HCT116 (cell line): ENCODE measurements at regions not wholly inside any gene's neighbourhood (a gene's known extent, or its start where the extent isn't known, plus 50 kb on each side); places are given as distances from the start of the nearest gene placed in this dataset.

Experiments
- EGR1 ChIP-seq: IDR thresholded peaks from 2 replicates; pipeline ENCODE4 v1.6.1; 2012; ENCODE audit warnings: low read depth
- EZH2 ChIP-seq: fragments of 200-600 bp; sonication (generic); IDR thresholded peaks from 2 replicates; pipeline ENCODE4 v1.6.1; 2017; ENCODE audit warnings: antibody characterized with exemption, mixed run types
- JUND ChIP-seq: IDR thresholded peaks from 2 replicates; pipeline ENCODE4 v1.6.1; 2012
- MAX ChIP-seq: IDR thresholded peaks from 2 replicates; pipeline ENCODE4 v1.6.1; 2012
- POLR2A ChIP-seq: IDR thresholded peaks from 2 replicates; pipeline ENCODE4 v1.7.0; 2011; ENCODE audit warnings: borderline replicate concordance; ENCODE audit not compliant: insufficient read depth, insufficient read length; ENCODE audit errors: extremely low read depth
- POLR2AphosphoS5 ChIP-seq: IDR thresholded peaks from 2 replicates; pipeline ENCODE4 v1.6.1; 2011; ENCODE audit warnings: mild to moderate bottlenecking, low read depth, low read length, moderate library complexity
- RAD21 ChIP-seq: IDR thresholded peaks from 2 replicates; pipeline ENCODE4 v1.6.1; 2012; ENCODE audit warnings: low read depth, mild to moderate bottlenecking
- REST ChIP-seq: IDR thresholded peaks from 2 replicates; pipeline ENCODE4 v1.6.1; 2012; ENCODE audit warnings: low read depth
- SP1 ChIP-seq: IDR thresholded peaks from 2 replicates; pipeline ENCODE4 v1.6.1; 2012; ENCODE audit warnings: low read depth
- SRF ChIP-seq: IDR thresholded peaks from 2 replicates; pipeline ENCODE4 v1.6.1; 2012; ENCODE audit warnings: low read depth
- YY1 ChIP-seq: IDR thresholded peaks from 2 replicates; pipeline ENCODE4 v1.6.1; 2011; ENCODE audit warnings: low read length, low read depth, moderate library complexity, mild to moderate bottlenecking; ENCODE audit not compliant: insufficient replicate concordance; ENCODE audit errors: extremely low read depth
- ZNF274 ChIP-seq: fragments of 200-500 bp; sonication (Bioruptor generic); IDR thresholded peaks from 2 replicates; pipeline ENCODE4 v1.6.1; 2014; ENCODE audit warnings: mild to moderate bottlenecking, low read depth, low read length, inconsistent platforms
- TF ChIP-seq, protein P1 (sequence below), 3 experiments: fragments of 200-600 bp in 1 of 3; sonication (generic) in 1 of 3; IDR thresholded peaks in 2 of 3; conservative IDR thresholded peaks in 1 of 3; 2 replicates each; pipeline ENCODE4 v1.5.1; 2012 to 2017; ENCODE audit warnings: low read depth in 2 of 3, low read length in 2 of 3, antibody characterized with exemption in 1 of 3, borderline replicate concordance in 1 of 3, control low read depth in 1 of 3, mild to moderate bottlenecking in 1 of 3, mixed read lengths in 1 of 3, mixed run types in 1 of 3, moderate library complexity in 1 of 3; ENCODE audit not compliant: insufficient read depth in 1 of 3
- TF ChIP-seq, protein P2 (sequence below): IDR thresholded peaks from 2 replicates; pipeline ENCODE4 v1.6.1; 2012

DNA sequence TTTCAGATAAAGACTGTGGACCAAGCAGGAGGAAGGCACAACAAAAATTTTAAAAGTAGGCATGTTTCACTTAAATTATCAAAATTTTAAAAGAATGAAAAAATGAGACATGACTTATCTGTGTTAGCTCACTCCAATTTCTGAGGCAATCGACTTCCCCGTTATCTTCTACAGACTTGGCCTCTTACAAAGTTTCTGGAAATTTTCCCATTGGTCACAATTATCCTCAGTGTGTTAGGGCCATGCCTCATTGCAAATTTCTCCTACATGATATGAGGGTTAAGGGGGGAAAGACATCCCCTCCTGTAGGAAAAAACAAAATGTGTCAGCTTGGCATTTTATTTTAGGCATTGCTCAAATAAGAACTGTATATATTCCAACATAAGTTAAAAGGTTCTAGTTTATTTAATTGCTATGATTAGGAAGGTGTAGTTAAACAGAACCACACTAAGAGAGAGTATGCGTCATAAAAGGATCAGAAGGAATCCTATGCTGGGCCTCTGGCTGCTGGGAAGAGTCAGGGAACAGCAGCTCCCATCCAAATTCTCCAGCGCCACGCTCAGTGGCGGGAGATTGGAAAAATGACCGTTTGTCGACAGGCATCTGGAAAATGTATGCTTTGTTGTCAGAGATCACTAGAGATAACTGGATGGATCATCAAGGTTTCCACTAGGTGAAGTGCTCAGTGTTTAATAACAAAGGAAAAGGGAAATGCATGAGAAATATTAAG, 463.6 kb upstream of the NR2F2 start:
- TF ChIP-seq, protein P1, sequence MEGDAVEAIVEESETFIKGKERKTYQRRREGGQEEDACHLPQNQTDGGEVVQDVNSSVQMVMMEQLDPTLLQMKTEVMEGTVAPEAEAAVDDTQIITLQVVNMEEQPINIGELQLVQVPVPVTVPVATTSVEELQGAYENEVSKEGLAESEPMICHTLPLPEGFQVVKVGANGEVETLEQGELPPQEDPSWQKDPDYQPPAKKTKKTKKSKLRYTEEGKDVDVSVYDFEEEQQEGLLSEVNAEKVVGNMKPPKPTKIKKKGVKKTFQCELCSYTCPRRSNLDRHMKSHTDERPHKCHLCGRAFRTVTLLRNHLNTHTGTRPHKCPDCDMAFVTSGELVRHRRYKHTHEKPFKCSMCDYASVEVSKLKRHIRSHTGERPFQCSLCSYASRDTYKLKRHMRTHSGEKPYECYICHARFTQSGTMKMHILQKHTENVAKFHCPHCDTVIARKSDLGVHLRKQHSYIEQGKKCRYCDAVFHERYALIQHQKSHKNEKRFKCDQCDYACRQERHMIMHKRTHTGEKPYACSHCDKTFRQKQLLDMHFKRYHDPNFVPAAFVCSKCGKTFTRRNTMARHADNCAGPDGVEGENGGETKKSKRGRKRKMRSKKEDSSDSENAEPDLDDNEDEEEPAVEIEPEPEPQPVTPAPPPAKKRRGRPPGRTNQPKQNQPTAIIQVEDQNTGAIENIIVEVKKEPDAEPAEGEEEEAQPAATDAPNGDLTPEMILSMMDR (IDR thresholded peaks at IDR 0.05 in 2 of 3, conservative IDR thresholded peaks at IDR 0.05 in 1 of 3; ENCODE audit: borderline replicate concordance in 1 of 3, insufficient read depth in 1 of 3, low read depth in 2 of 3, low read length in 2 of 3), result no peak
- no peak for TF ChIP-seq POLR2A
- no peak for TF ChIP-seq MAX
- no peak for TF ChIP-seq EGR1
- no peak for TF ChIP-seq EZH2
- no peak for TF ChIP-seq SP1
- no peak for TF ChIP-seq JUND
- TF ChIP-seq RAD21, result no peak
- no peak for TF ChIP-seq ZNF274
- TF ChIP-seq POLR2AphosphoS5, result no peak
- no peak for TF ChIP-seq YY1
- no peak for TF ChIP-seq SRF
- TF ChIP-seq REST, result no peak
- TF ChIP-seq, protein P2, sequence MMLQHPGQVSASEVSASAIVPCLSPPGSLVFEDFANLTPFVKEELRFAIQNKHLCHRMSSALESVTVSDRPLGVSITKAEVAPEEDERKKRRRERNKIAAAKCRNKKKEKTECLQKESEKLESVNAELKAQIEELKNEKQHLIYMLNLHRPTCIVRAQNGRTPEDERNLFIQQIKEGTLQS, result no peak
